NCI-H524 (cell line): ENCODE measurements at regions not wholly inside any gene's neighbourhood (a gene's known extent, or its start where the extent isn't known, plus 50 kb on each side); places are given as distances from the start of the nearest gene placed in this dataset.
A peak's percentile ranks its signal among the peaks of the same experiment; 100 is the strongest.

Experiments
- DNase-seq, 2 experiments: peaks; one replicate each; lab custom pipeline; 2025; lab: John Stamatoyannopoulos, UW

DNA sequence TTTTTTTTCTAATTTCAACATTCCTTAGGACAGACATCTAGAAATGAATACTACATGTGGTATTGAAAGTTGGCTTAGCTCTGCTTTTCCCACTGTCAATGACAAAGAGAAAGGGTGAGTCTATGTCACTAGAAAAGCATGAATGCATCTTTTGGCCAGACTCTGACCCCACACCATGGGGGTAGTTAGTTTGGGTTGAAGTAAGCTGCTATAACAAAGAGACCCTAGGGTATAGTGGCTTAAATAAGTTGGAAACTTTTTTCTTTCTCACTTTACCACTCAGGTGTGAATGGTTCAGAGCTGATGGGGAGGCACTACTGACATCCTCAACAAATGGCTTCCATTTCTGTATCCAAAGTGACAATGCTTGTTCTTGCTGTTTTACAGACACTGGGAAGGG lies 161.5 kb downstream of the DLEU7 start:
- DNase-seq: no peak

DNA sequence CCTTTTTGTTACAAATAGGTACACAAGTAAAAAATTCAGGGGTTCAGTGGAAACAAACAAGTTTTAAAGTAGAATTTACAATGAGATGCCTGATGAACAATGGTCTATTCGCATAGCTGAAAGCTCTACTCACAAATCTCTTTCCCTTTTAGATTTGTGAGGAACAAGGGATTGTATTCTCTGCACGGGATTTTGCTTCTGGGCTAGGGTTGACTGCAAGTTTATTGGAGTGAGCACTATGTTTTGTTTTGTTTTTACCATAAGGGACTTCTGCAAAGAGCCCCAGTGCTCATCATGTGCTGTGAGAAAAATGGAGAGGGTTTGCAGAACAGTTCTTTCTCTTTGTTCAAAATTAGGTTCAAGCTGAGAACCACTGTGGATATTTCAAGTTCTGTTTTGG lies 160.5 kb downstream of the DLEU7 start:
- no peak for DNase-seq

DNA sequence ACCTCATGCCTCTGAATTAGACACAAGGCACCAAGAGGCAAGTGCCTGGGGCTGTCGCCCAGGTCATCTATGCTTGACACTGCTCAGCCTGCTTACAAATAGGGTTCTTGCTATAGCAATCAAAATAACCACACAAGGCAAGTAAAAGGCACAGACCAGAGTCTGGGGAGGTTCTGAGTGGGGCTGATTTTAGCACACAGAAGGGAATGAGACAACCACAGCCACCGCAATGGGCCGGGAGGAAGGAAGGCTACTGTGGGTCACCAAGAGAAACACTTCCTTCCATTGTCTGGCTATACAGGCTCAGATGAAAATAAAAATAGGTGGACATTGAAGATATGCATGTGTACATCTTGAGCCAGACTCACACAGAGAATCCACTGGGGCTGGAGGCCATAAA lies 159.1 kb downstream of the DLEU7 start:
- DNase-seq: no peak

DNA sequence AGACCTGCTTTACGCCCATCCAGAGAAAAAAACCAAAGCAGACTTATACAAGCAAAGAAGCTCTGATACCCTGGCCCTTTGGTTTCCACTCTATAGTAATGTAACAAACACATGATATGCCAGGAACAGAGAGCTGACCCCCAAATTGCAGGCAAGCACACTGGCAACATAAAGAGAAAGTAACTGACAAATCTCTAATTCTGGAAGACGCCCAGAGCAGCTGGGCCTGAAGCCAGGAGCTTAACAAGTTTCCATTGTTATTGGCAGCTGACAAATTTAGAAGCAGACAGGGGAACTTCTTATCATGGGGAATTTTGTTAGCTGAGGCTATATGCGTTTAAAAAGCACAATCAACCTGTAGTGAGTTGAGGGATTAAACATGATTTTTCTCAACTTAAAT lies 158.0 kb downstream of the DLEU7 start:
- peak; percentile 42 to 46 for DNase-seq

DNA sequence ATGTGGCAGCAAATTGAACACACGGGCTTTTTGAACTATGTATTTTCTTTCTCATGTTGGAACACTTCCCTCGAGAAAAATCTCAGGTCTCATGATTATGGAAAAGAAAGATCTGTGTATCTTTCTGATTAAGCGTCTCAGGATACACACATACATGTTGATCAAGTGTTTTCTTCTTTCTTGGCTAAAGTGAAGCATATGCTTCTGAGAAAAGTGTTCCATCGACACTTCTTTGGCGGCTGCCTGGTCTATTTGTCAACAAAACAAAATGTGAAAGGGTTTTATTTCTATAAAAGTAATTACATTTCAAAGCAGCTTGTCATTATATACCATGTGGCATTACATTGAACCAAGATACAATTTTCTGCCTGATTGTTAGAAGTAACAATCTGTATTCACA lies 157.5 kb downstream of the DLEU7 start:
- no peak for DNase-seq

DNA sequence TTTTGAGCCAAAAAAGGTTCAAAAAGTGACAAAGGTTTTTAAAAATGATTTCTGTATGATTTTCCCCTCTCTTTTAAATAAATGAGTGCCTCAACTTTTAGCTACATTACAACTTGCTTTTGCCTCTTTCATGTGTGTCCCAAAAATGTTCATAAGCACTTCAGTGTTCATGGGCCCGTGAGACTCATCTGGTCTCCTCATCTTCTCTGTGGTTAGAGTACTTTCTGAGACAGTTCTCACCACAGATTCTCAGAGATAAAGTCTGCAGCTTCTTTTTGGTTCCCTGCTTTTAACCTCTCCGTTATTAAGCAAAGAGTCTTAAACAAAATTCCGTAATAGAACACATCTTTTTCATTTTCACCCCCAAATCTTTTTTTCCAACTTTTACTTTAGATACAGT lies 156.9 kb downstream of the DLEU7 start:
- DNase-seq: no peak

DNA sequence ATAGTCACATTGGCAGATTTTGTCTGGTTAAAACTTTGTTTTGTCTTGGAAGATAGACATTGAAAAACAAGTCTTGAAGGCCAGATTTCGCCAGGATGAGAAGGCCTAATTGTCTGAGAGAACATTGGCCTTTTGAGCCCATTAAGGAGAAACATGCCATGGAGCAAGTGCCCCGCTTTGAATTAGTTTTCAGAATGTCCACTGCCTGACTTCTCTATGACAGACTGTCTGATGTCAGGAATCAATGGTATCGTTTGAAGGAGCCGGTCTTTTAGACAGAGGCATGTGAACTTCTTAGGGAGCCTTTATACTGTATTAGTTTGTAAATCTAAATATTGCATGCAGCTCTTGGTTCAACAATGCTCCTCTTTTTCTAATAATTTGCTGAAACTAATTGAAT lies 155.9 kb downstream of the DLEU7 start:
- DNase-seq: no peak

DNA sequence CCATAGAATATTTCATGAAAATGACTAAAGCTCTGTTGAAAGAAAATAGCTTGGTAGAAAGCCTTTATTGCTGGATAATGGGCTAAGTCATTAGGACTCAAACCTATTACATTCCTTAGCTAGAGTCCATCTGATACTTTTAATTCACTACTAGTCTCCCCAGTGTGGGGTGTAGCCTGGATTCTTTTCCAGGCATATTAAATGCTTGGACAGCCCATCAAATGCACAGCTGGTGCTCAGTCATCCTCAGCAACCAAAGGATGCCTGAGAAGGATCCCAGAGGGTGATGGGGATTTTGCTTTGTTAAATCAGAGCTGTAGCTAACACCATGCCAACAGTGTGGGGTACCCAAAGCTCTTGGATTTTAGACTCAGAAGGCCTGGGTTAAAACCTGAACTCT lies 153.5 kb downstream of the DLEU7 start:
- peak in 1 of 2 experiments; percentile 65 for DNase-seq

DNA sequence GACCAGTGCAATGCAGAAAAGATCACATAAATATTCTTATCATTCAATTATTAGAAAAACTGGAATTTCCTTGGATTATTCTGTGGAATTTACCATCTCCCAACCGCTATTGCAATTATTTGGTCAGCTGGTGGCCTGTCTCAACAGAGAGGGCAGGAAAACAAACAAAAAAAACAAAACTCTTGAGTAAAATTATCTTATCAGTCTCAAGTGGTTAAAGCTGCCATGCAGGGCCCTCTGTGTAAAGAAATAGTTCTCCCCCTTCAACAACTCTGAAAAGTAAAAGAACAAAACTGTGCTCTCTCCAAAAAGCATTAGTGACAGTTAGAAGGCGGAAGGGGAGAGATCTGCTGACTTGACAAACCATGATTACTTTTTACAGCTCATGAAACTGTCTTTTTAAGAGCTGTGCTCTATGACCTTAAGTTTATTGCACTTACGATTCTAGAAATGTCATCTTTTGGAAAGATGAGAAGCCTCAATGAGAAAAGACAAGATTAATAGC lies 152.3 kb downstream of the DLEU7 start:
- no peak for DNase-seq

DNA sequence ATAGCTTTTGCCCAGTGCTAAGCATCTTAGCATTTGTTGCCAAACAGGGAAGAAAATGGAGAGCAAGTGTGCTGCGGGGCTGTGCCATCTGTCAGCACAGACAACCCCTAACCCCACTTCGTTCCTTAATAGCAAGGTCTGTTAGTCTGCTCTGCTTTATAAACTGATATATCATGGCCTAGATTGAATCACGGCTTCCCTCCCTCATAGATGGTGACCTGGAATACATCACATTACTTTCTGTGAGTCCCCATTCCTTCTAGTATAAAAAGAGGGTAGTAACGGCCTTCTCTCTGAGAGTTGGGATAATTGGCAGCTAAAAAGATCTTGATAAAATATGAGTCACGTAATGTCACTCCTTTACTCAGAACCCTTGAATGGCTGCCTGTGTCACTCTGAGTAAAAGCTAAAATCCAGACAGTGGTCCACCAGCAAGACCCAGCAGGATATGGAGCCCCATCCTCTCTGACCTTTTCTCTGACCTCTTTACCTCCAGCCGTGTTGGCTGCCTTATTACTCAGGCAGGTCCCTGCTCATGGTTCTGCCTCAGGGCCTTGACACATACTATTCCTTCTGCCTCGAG lies 151.7 kb downstream of the DLEU7 start:
- DNase-seq: peak; percentile 42 to 84

DNA sequence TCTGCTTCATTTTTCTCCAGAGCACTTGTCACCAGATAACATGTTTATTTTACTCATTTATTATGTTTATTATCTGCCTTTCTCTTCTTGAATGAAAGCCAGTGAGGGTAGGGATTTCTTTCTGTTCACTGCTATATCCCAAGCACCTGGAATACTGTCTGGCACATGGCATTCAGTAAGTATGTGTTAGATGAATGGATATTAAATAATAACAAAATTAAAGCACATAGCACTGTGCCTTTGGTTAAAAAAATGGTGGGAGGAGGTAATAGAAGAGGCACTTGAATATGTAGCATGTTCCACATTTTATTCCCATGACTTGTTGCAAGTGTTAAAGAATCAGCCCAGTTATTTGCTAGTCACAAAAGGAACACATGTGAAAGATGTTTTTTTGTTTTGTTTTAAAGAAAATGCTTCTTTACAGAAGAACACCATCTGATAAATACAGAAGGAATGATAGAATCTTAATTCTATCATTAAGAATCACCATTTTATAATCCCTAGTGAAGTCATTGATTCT lies 151.0 kb downstream of the DLEU7 start:
- DNase-seq: no peak

DNA sequence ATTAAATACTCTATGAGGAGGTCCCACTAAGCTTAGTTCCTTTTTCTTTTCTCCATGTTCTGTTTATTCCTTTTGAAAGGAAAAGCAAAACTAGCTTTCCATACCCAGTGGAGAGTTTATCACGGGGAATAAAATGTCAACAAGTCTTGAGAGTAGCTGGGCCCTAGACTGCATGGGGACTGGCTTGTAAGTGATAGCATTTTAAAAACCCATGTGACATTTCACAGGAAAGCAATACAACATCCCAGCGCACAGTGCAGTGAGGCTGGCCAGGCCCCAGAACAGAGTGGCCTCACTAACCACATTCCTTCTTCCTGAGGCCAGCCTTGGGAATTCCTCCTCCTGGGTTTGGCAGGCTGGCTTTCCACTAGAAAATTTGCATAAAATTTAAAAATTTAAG lies 149.8 kb downstream of the DLEU7 start:
- DNase-seq: no peak

DNA sequence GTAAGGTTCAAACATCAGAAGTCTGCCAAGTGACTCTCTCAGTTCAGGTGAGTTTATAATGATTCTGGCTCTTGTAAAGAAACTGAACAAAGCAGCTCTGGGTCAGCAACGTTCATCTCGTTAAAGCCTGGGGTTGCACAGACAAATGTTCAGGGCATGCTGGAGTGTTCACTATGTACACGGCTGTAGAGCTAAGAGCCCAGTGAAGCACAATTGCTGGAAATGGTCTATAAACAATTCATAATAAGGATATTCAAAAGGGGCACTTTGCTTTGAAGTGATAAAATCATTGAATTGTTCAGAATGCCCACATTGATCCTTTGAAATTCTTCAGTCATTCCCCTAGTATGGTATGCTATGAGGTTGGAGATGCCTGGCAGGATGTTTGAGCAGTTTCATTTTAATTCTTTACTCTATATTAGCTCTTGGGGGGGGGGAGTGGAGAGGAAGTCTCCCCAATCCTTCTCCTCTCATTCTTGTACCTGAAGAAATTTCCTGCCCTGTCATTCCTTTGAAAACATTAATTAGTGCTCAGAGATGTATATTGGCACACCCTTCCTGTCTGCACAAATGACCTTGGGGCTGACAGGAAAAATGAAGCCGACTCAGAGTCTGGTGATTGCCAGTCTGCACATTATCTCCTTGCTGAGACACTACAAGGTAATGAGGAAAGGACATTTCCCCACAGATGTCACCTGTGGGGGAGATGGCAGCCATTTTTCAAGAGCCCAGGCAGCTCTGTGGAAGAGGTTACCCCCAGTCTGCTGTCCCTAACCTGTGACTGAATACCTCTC lies 145.5 kb downstream of the DLEU7 start:
- no peak for DNase-seq

DNA sequence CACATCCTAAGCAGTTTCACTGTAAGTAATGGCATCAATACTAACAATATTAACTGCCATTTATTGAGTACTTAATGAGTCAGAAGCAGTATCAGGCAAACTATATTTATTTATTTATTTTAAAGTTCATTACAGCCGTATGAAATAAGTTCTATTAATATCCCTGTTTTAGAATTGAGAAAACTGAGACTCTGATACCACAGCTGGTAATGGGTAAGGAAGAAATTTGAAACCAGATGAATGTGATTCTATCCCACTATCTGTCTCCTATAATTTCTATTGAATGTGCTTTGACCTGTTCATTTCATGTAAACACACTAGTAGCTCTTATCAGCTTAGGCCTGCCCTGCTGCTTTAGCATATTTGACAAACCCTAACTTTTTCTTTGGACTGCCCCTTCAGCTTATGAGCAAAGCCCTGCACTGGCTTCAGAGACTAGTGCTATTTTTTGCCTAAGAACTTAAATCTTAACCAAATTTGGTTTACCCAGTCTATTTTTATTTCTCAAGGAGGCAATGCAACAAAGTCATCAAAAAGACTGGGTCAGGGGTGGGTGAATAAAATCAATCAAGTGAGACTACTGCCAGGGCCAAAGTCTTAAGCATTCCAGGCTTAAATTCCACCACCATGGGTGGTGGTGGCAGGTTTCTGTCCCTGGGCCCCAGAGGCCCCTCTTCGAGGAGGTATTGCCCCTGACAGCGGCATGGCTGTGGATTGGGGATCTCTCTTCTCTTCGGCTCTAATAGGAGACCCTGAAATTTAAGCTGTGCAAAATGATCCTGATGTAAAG lies 143.4 kb downstream of the DLEU7 start:
- DNase-seq: no peak

DNA sequence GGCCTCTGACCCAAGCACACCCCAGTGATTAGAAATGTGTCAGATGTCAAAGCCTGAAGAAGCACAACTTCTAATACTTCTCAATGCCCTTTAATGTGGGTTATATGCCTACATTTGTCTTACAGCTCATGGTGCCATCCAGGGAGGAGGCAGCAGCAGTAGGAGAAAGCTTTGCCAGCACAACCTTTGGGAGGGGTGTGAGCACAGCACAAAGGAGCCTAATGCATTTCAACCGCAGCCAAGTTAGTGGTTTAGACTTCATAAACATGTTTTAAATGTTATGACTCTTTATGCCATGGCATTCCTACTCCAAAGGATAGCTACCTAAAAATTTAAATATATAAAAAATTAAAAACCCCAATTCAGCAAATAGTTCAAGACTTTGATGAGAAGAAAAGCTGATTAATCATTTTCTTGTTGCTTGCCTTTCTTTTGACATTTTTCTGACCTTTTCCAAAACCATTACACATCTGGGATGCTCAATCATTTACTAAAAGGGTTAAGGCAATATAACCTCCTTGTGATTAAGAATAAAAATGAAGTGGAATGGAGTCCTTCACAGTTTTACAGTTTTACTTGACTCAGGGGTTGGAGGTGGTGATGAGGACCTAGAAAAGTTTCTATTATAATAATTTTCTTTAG lies 142.7 kb downstream of the DLEU7 start:
- no peak for DNase-seq

DNA sequence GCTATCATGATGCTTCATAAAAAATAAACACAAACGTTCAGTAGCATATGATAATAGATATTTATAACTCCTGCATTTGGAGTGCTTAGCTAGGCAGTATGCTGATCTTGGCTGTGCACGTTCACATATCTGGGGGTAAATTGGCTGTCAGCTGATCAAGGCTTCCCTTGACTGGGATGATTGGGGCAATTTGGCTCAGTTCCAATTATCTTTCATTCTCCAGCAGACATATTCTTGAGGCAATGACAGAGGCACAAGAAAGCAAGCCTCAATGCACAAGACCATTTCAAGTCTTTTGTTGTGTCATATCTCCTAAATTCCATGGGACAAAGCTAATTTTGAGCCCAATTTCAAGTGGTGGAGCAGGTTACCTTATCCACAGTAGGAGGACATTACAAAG lies 142.0 kb downstream of the DLEU7 start:
- no peak for DNase-seq

DNA sequence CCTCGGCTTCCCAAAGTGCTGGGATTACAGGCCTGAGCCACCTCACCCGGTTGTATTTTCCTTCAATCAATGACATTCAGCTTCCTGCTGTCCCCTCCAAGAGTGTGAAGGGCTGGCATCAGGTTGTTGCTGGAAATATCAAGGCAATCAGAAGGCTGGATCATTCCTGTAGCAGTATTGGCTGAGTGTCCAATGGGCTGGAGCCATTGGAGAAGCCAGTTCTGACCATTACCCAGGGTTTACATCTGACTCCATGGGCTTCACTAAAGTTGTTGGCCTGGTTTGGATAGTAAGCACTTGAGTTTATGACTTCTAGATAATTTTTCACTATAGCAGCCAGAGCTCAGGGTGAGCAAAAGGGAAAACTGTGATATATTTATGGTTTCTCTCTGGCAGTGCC lies 137.0 kb downstream of the DLEU7 start:
- no peak for DNase-seq

DNA sequence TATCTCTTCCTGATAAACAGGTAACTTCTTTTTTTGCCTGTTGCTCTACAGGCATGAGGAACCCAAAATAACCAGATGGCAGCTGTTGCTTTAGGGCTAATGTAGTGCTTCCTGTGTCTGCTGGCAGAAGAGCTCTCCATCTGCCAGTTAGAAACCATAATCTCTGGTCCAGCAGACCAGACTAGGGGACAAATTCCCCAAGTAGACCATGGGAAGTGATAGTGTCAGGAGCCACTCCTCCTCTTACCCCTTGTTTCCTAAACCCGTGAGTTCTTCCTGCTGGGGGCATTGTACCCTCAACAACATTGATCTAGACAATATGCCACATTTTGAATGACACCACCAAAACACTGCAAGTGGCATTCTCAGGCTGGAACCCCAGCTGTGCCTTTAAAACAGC lies 135.9 kb downstream of the DLEU7 start:
- DNase-seq: peak; percentile 47 to 79

DNA sequence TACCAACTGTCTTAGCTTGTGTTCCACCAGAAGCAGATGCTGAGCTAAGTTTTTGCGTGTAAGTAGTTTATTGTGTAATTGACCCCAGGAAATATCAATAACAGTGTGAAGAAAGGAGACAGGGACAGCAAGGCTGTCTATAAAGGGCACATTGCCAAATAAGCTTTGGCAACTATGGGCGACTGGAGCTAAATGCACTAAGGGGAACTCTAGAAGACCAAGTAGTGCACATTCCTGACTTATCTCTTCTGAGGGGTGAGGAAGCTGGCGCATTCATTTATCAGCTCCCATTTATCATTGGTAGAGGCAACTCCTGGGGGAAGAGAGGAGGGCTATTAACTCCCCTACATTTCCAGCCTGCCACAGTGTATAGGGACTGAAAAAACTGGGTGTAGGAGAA lies 135.0 kb downstream of the DLEU7 start:
- DNase-seq: peak; percentile 52 to 77

DNA sequence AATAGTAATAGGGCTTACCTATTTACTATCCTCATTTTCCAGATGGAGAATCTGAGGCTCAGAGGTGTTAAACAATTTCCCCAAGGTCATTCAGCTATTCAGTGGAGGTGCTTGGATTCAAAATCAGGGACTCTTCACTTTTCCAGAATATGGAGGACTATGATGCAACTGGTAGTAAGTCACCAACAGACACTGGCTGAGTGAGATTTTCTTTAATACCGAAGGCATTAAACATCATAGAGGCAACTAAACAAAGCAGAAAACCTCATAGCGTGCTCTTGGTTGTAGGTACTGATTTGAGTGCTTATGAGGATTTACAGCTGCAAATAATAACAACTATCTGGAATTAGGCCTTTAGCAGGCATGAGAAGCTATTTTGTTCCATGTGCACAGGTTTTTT lies 134.4 kb downstream of the DLEU7 start:
- no peak for DNase-seq

DNA sequence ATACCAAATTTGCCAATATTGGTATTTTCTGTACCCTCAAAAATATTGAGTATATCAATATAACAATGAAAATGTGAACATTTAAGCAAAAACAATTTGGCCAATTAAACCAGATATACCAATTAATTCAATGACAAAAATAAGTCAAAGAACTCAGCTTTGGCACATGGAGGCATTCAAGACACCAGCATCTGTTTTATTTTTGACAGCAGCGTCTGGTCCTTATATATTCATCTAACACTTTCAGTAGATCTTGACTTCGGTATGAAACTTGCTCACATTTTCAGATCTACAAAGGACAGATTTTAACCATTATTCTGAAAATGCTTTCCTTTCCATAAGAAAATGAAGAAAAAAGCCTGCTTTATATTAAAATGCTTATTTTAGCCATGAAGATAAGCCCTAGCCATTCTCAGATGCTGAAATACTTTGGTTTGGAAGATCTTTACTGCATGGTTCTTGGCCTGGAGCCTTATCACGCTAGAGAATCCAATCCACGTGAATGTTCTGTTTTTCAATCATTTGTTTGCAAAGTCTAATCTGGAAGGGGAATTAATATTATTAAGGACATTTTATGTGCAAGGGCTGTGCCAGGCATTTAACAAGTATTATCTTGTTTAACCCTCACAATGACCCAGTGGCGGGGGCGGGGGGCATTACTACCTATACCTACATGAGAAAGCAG lies 132.2 kb downstream of the DLEU7 start:
- DNase-seq: no peak

DNA sequence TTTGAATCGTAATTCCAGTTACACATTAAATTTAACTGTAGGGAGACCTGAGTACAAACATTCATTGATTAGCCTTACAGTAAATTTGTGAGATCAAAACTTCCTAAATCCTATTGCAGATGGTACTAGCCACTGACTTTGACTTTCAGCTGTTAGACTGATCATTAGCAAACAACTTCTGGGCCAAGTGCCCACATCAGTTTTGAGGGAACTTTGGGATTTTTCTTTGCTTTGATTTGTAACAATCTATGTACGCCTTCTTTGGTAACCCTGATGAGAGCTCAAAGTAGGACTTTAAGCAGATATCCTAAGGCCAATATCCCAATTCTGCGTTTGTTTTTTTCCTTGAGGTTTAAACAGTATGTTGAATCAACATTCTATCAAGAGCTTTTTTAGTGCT lies 131.5 kb downstream of the DLEU7 start:
- DNase-seq: no peak
